ENCODE measurements at regions not wholly inside any gene's neighbourhood (a gene's known extent, or its start where the extent isn't known, plus 50 kb on each side); places are given as distances from the start of the nearest gene placed in this dataset.

DNA sequence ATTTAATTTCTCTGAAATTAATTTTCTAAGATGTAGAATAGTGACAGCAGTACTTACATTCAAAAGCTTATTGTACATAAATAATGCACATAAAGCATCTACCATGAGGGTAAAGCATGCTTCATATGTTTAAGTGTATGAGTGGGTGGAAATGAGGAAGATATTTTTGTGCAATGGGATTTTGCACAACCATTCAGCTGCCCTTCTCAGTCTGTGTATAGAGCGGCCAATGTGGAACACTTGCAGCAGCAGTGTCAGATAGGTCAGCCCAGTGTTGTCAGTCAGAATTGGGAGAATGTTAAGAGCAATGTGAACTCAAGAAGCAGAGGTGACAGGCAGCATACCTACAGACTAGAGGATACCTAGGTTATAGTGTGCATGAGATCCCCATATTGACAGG is 72.5 kb upstream of the ATP2B1 start:
- FAIRE-seq (no peak), DNase-seq (ENCODE audit: insufficient read length, low spot score) (no peak)
- TF ChIP-seq, protein P1, sequence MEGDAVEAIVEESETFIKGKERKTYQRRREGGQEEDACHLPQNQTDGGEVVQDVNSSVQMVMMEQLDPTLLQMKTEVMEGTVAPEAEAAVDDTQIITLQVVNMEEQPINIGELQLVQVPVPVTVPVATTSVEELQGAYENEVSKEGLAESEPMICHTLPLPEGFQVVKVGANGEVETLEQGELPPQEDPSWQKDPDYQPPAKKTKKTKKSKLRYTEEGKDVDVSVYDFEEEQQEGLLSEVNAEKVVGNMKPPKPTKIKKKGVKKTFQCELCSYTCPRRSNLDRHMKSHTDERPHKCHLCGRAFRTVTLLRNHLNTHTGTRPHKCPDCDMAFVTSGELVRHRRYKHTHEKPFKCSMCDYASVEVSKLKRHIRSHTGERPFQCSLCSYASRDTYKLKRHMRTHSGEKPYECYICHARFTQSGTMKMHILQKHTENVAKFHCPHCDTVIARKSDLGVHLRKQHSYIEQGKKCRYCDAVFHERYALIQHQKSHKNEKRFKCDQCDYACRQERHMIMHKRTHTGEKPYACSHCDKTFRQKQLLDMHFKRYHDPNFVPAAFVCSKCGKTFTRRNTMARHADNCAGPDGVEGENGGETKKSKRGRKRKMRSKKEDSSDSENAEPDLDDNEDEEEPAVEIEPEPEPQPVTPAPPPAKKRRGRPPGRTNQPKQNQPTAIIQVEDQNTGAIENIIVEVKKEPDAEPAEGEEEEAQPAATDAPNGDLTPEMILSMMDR (IDR thresholded peaks at IDR 0.05; ENCODE audit: insufficient read depth, missing control alignments), result no peak

GRCh38 chr12:89779090-89779489 is 70.5 kb upstream of the ATP2B1 start:
- DNase-seq (ENCODE audit: insufficient read length, low spot score) (no peak), FAIRE-seq (no peak)
- TF ChIP-seq, protein P1 (IDR thresholded peaks at IDR 0.05; ENCODE audit: insufficient read depth, missing control alignments), result no peak

- no peak for DNase-seq (ENCODE audit: insufficient read length, low spot score)
- FAIRE-seq, result no peak
- TF ChIP-seq, protein P1 (IDR thresholded peaks at IDR 0.05; ENCODE audit: insufficient read depth, missing control alignments), result no peak
Measured at GRCh38 chr12:89777733-89778379, 69.2 kb upstream of the ATP2B1 start.

- FAIRE-seq (no peak), DNase-seq (ENCODE audit: insufficient read length, low spot score) (no peak)
- TF ChIP-seq, protein P1 (IDR thresholded peaks at IDR 0.05; ENCODE audit: insufficient read depth, missing control alignments), result no peak
Measured at GRCh38 chr12:89775986-89776365, 67.3 kb upstream of the ATP2B1 start.

GRCh38 chr12:89775063-89775985 is 66.7 kb upstream of the ATP2B1 start:
- TF ChIP-seq, protein P1 (IDR thresholded peaks at IDR 0.05; ENCODE audit: insufficient read depth, missing control alignments), result no peak
- DNase-seq (ENCODE audit: insufficient read length, low spot score) (no peak), FAIRE-seq (no peak)

GRCh38 chr12:89774645-89775044 is 66.0 kb upstream of the ATP2B1 start:
- FAIRE-seq, result no peak
- no peak for DNase-seq (ENCODE audit: insufficient read length, low spot score)
- TF ChIP-seq, protein P1 (IDR thresholded peaks at IDR 0.05; ENCODE audit: insufficient read depth, missing control alignments), result no peak

GRCh38 chr12:89770391-89770790 is 61.8 kb upstream of the ATP2B1 start:
- TF ChIP-seq, protein P1 (IDR thresholded peaks at IDR 0.05; ENCODE audit: insufficient read depth, missing control alignments), result no peak

More at GRCh38 chr12:89770391-89770790, 61.8 kb upstream of the ATP2B1 start:
- DNase-seq (ENCODE audit: insufficient read length, low spot score) (no peak), FAIRE-seq (no peak)

Data from D721Med (cell line).